Fibroblast of pulmonary artery (primary cell): ENCODE measurements at regions not wholly inside any gene's neighbourhood (a gene's known extent, or its start where the extent isn't known, plus 50 kb on each side); places are given as distances from the start of the nearest gene placed in this dataset.

Source experiments
- DNase-seq: peaks from one replicate; pipeline ENCODE4 v3.0.0-alpha.2; 2010; ENCODE audit warnings: low read depth
- H3K4me3 ChIP-seq: replicated peaks from 2 replicates; pipeline ENCODE4 v1.5.1; 2011; ENCODE audit warnings: low read depth, mild to moderate bottlenecking, control low read depth, low read length, moderate library complexity
- TF ChIP-seq, protein P1 (sequence below): IDR thresholded peaks from 2 replicates; pipeline ENCODE4 v1.5.1; 2011; ENCODE audit warnings: mild to moderate bottlenecking, control low read depth, low read length, inconsistent platforms; ENCODE audit errors: missing control alignments

DNA sequence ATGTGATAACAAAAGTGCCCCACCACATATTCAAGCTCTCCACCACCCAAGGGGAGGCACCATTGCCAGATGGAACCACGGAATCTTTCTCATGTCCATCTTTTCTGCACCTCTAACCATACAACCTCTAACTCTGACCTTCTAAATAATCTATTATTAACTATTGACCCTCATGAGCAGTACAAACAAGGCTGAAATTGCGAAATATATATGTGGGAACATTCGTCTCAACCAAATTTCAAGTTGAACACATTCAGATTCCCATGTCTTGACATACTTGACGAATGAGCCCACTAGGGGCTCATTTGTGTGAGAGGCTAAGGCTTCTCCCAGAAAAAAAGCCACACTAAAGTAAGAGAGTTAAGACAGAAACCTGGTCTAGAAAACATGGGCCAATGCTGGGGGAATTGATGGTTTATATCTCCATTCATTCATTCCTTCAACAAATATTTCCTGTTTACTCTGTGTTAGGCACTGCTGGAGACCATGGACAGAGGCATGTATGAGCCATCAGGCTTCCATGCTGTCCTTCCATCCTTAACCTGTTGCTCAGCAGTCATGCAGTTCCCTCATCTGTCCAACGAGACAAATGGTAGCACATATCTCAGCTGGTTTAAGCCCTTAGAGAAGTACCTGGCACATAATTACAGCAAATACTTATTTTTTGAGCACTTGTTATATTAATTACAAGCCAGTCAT is 130.4 kb downstream of the ESM1 start:
- no peak overlapping the region for H3K4me3 ChIP-seq
- TF ChIP-seq, protein P1, sequence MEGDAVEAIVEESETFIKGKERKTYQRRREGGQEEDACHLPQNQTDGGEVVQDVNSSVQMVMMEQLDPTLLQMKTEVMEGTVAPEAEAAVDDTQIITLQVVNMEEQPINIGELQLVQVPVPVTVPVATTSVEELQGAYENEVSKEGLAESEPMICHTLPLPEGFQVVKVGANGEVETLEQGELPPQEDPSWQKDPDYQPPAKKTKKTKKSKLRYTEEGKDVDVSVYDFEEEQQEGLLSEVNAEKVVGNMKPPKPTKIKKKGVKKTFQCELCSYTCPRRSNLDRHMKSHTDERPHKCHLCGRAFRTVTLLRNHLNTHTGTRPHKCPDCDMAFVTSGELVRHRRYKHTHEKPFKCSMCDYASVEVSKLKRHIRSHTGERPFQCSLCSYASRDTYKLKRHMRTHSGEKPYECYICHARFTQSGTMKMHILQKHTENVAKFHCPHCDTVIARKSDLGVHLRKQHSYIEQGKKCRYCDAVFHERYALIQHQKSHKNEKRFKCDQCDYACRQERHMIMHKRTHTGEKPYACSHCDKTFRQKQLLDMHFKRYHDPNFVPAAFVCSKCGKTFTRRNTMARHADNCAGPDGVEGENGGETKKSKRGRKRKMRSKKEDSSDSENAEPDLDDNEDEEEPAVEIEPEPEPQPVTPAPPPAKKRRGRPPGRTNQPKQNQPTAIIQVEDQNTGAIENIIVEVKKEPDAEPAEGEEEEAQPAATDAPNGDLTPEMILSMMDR: no peak

DNA sequence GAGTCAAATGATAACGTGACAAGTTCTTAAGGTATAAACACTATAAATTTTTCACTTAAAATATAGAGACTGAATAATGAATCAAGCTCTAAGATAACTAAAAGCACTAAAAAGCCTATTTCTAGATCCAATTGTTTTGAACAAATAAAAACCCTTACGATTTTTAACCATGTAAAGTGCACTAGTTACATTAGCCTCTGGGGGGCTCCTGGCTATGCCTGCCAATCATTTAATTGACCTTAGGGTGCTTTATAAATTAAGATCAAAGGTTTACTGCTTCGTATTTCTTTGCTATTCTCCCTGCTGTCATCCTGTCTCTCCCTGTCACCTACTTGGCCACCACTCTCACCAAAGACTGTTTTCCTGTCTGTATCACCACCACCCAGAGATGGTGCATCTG is 133.4 kb downstream of the ESM1 start:
- H3K4me3 ChIP-seq: no peak overlapping the region
- no peak for DNase-seq
- TF ChIP-seq, protein P1: peak; percentile 16

More for the DNA sequence above, 130.4 kb downstream of the ESM1 start:
- no peak for DNase-seq

DNA sequence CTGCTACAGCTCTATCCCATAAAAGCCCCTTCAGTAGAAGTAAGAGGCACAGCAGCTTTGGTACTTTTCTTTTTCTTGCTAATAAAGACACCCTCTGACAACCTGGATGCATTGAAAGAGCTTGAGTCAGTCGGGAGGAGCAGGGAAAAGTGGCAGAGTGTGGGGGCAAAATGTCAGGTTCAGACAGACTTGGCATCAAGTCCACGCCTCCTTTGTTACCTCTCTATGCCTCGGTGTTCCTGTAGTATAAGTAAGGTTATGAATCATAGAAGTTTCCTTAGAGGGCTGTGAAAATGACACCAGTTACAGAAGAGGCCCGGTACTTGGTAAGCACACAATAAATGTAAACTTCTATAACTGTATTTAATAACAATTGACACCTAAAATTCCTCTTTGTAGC is 133.9 kb downstream of the ESM1 start:
- H3K4me3 ChIP-seq: no peak overlapping the region
- TF ChIP-seq, protein P1: no peak
- no peak for DNase-seq

DNA sequence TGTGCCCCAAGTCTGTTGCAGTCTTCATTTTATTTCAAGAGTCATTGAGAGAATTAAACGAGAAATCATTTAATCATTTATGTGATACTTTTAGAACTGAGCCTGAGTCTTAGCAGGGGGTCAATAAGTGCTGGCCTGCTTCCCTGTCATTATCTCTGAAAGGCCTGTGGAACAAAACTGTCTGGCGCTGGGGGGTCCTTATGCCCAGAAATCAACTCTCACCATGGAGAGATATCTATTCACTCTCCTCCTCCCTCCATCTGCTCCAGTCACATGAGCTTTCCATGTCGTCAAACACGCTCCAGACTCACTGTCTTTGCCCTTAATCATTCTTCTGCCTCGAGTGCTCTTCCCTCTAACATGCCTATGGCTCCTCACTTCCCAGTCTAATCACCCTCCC is 136.8 kb downstream of the ESM1 start:
- H3K4me3 ChIP-seq: no peak overlapping the region
- TF ChIP-seq, protein P1: no peak
- no peak for DNase-seq

DNA sequence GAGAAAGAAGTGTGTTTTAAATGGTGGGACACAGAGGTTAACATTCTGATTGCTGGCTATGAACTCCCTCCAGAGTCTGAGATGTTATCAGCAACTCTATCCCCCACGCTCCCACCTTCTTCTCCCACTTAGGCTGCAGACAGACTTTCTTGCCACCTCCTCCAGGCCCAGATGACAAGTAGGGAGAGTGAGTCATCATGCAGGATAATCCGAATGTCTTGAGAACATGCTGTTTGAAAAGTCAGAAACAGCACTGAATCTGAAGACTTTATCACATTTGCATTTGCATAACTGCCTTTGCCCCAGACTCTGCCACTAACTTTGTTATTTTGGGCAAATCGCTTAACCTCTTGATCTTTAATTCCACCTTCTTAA is 139.8 kb downstream of the ESM1 start:
- no peak overlapping the region for H3K4me3 ChIP-seq
- peak; percentile 56 for DNase-seq
- TF ChIP-seq, protein P1: no peak

DNA sequence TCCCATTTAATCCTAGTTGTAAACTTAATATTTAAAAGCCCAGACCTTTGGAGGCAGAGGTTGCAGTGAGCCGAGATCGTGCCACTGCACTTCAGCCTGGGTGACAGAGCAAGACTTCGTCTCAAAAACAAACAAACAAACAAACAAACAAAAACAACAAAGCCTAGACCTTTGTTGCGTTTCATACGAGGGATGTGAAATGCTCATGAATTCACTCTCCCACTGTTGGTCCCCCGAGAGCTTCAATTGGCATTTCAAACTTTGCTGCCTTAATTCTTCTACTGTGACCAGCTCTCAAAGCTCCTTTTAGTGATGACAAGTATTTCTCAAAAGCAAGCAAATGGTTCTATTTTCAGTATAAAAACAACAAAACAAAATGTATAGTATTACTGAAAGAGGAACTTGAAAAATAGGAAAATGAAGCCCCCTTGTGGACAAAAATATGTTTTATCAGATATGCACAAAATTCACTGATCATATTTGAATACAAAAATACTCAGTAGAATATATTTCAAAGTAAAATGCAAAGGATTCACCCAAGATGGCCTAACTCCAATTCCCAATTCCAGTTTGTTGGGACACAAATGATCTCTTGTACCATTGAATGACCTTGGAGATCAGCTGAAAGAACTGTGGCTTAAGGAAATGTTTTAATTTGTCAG is 140.4 kb downstream of the ESM1 start:
- H3K4me3 ChIP-seq: no peak overlapping the region
- TF ChIP-seq, protein P1: peak; percentile 45
- DNase-seq: peak; percentile 83
